K562 (cell line): ENCODE measurements at regions not wholly inside any gene's neighbourhood (a gene's known extent, or its start where the extent isn't known, plus 50 kb on each side); places are given as distances from the start of the nearest gene placed in this dataset.

Source experiments
- ATAC-seq: fragments of 200-7000 bp; cut with Tn5 transposase; 3 replicates; pipeline ENCODE4 v1.9.1; 2020; ENCODE audit warnings: moderate library complexity
- BruUV-seq: library from RNA; stranded (reverse); fragments of 400-500 nt; replicated peaks from 2 replicates; lab custom pipeline; 2021; lab: Mats Ljungman, UMichigan
- CTCF ChIA-PET: fragments of 300-600 bp; formaldehyde crosslinking; extraction: SDS; loops from one replicate; lab custom pipeline; 2021; ENCODE audit warnings: low intra/inter-chr PET ratio; lab: Yijun Ruan, JAX
- POLR2A ChIA-PET: fragments of 300-600, 350-650 bp; sonication (Branson Sonifier 250); formaldehyde crosslinking; extraction: SDS; loops from one replicate; lab custom pipeline; 2021; ENCODE audit warnings: antibody characterized with exemption, inconsistent platforms; lab: Yijun Ruan, JAX
- DNase-seq, 4 experiments: peaks; one replicate each; pipeline versions ENCODE4 v3.0.0 to v3.0.0-alpha.2; 2011 to 2018; ENCODE audit warnings: low spot score in 3 of 4, mixed read lengths in 3 of 4; ENCODE audit errors: extremely low read depth in 1 of 4
- FAIRE-seq: peaks from 2 replicates; lab custom pipeline; 2011; peaks lifted over from hg19 to GRCh38; lab: Jason Lieb, UNC
- H2AFZ ChIP-seq: 2 replicates; pipeline ENCODE4 v1.6.0; 2011; ENCODE audit warnings: low read depth, low read length, control low read depth, inconsistent platforms
- H3K27ac ChIP-seq: fragments of 200-600 bp; 3 replicates; pipeline ENCODE4 v1.8.0; 2011; ENCODE audit warnings: low read depth, mild to moderate bottlenecking, control low read depth, inconsistent platforms, low read length, moderate library complexity, mixed read lengths; ENCODE audit errors: extremely low read depth
- H3K27me3 ChIP-seq, 2 experiments: fragments of 300-600 bp in 1 of 2; 2 replicates in 1 of 2; 3 replicates in 1 of 2; pipeline versions ENCODE4 v1.6.0 to v1.8.0; 2011; ENCODE audit warnings: inconsistent platforms in 2 of 2, low read length in 2 of 2, mild to moderate bottlenecking in 1 of 2, mixed read lengths in 1 of 2, moderate library complexity in 1 of 2; ENCODE audit not compliant: control insufficient read depth in 2 of 2, insufficient read depth in 2 of 2
- H3K36me3 ChIP-seq: fragments of 300-600 bp; 3 replicates; pipeline ENCODE4 v1.8.0; 2011; ENCODE audit warnings: mild to moderate bottlenecking, low read length, inconsistent platforms; ENCODE audit not compliant: control insufficient read depth, insufficient read depth
- H3K4me1 ChIP-seq, 2 experiments: fragments of 200-600 bp in 1 of 2; replicated peaks in 1 of 2; 2 replicates in 1 of 2; 3 replicates in 1 of 2; pipeline versions ENCODE4 v1.5.1 to v1.8.0; 2011; ENCODE audit warnings: inconsistent platforms in 2 of 2, low read length in 2 of 2, mild to moderate bottlenecking in 1 of 2, mixed read lengths in 1 of 2, moderate library complexity in 1 of 2; ENCODE audit not compliant: control insufficient read depth in 2 of 2, insufficient read depth in 2 of 2
- H3K4me2 ChIP-seq: 2 replicates; pipeline ENCODE4 v1.6.1; 2011; ENCODE audit warnings: low read length, control low read depth, inconsistent platforms, mixed read lengths; ENCODE audit not compliant: insufficient read depth
- H3K4me3 ChIP-seq: fragments of 200-600 bp; sonication (generic), shearing (Covaris generic); 2 replicates; pipeline ENCODE4 v1.5.1; 2016; ENCODE audit warnings: control low read depth, inconsistent platforms
- H3K79me2 ChIP-seq: fragments of 200-600 bp; 3 replicates; pipeline ENCODE4 v1.8.0; 2011; ENCODE audit warnings: low read length, inconsistent platforms; ENCODE audit not compliant: control insufficient read depth, insufficient read depth
- H3K9ac ChIP-seq, 2 experiments: 2 replicates each; pipeline versions ENCODE4 v1.6.0 to v1.6.1; 2011; ENCODE audit warnings: low read depth in 2 of 2, low read length in 2 of 2, control low read depth in 1 of 2, inconsistent platforms in 1 of 2, mild to moderate bottlenecking in 1 of 2, mixed read lengths in 1 of 2; ENCODE audit not compliant: insufficient read depth in 1 of 2
- H3K9me1 ChIP-seq: one replicate; pipeline ENCODE4 v1.6.0; 2011; ENCODE audit warnings: inconsistent platforms, mild to moderate bottlenecking, low read length, moderate library complexity; ENCODE audit not compliant: control insufficient read depth, insufficient read depth
- H3K9me3 ChIP-seq: replicated peaks from 2 replicates; pipeline ENCODE4 v1.5.1; 2011; ENCODE audit warnings: low read depth, low read length, inconsistent platforms; ENCODE audit not compliant: control insufficient read depth, insufficient read depth
- H4K20me1 ChIP-seq: replicated peaks from 2 replicates; pipeline ENCODE4 v1.6.1; 2011; ENCODE audit warnings: low read length, inconsistent platforms, mixed read lengths; ENCODE audit not compliant: control insufficient read depth, insufficient read depth
- DDX20 ChIP-seq: fragments of 450-650 bp; IDR thresholded peaks from 2 replicates; pipeline ENCODE4 v1.6.1; 2016; ENCODE audit warnings: missing genetic modification characterization, low read depth, mild to moderate bottlenecking, missing compliant biosample characterization, moderate library complexity
- TBL1XR1 ChIP-seq, 2 experiments: IDR thresholded peaks; 2 replicates each; pipeline ENCODE4 v1.6.1; 2012; ENCODE audit warnings: improper control_type of control experiment in 2 of 2, low read length in 2 of 2, mild to moderate bottlenecking in 1 of 2
- ZNF282 ChIP-seq: sonication (generic); formaldehyde crosslinking; IDR thresholded peaks from 2 replicates; pipeline ENCODE4 v1.8.1; 2023; ENCODE audit warnings: missing genetic modification reagents
- WGBS: fragments of 100-300 bp; shearing (Covaris generic); methylation state at CpG from one replicate; pipeline ENCODE4 v1.1.6; 2016; ENCODE audit warnings: low coverage, mixed read lengths; ENCODE audit not compliant: insufficient coverage; ENCODE audit errors: missing lambda C conversion rate; 5-methylcytosine and 5-hydroxymethylcytosine counted together
- in situ Hi-C: fragments of 300-500 bp; cut with MboI; formaldehyde crosslinking; loops from 4 replicates; pipeline ENCODE4 v1.15.0; 2018; ENCODE audit warnings: inconsistent platforms, mixed read lengths
- intact Hi-C: fragments of 100-400 bp; cut with micrococcal nuclease; formaldehyde crosslinking; loops from 2 replicates; pipeline ENCODE4 v1.14.2; 2022
- TF ChIP-seq, protein P1 (sequence below): sonication (generic); formaldehyde crosslinking; IDR thresholded peaks from 2 replicates; pipeline ENCODE4 v1.8.0; 2022; ENCODE audit warnings: mild to moderate bottlenecking, missing genetic modification reagents, borderline replicate concordance

DNA sequence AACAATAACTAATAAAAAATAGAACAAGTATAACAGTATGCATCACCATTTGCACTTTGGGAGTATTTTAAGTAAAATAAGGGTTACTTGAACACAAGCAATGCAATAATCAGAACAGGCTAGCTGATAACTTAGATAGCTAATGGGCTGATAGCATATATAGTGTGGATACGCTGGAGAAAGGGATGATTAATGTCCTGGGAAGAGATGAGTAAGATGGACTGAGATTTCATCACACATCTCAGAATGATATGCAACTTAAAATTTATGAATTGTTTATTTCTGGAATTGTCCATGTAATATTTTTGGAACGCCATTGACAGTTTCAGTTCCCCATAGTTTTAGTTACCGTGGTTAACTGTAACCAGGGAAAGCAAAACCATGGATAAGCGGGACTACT is 173.6 kb downstream of the ISL1 start:
- Histone ChIP-seq H3K4me1 (no peaks in the 10 kb centered on the region), H2AFZ (no peak overlapping the region), H3K9me1 (no peaks in the 10 kb centered on the region), H3K9ac (no peak overlapping the region), H3K79me2 (no peaks in the 10 kb centered on the region), H3K36me3 (no peaks in the 10 kb centered on the region), H3K27ac (no peak overlapping the region), H3K4me2 (no peak overlapping the region), H3K9me3 (no peaks in the 10 kb centered on the region), H3K4me3 (no peak overlapping the region), H3K27me3 (no peaks in the 10 kb centered on the region), H4K20me1 (no peaks in the 10 kb centered on the region)
- DNase-seq (no peak), FAIRE-seq (no peak), ATAC-seq (no peak)
- BruUV-seq: no TSS peak
- intact Hi-C loops (no loop called here), in situ Hi-C loops (no loop called here)
- no peak for TF ChIP-seq ZNF282 (CRISPR knock-in tag)
- TF ChIP-seq TBL1XR1 (IDR thresholded peaks at IDR 0.05; ENCODE audit: low read length in 2 of 2): no peak
- ChIA-PET CTCF (no interaction called here), POLR2A (no interaction called here)
- WGBS: 0% methylated on average over 4 of the region's 4 CpGs

GRCh38 chr5:51558682-51559081 is 175.4 kb downstream of the ISL1 start:
- Histone ChIP-seq H3K9me3 (no peaks in the 10 kb centered on the region), H3K27me3 (no peaks in the 10 kb centered on the region), H2AFZ (no peak overlapping the region), H3K4me1 (no peaks in the 10 kb centered on the region), H3K9me1 (no peaks in the 10 kb centered on the region), H3K79me2 (no peaks in the 10 kb centered on the region), H3K27ac (no peak overlapping the region), H3K9ac (no peak overlapping the region), H3K4me2 (no peak overlapping the region), H4K20me1 (no peaks in the 10 kb centered on the region), H3K36me3 (no peaks in the 10 kb centered on the region), H3K4me3 (no peak overlapping the region)
- DNase-seq: no peak
- FAIRE-seq: no peak
- no peak for ATAC-seq
- POLR2A ChIA-PET: no interaction called here
- 9% methylated on average over 1 of the region's 1 CpG for WGBS
- no TSS peak for BruUV-seq
- in situ Hi-C loops: no loop called here
- intact Hi-C loops: no loop called here
- TF ChIP-seq, protein P1, sequence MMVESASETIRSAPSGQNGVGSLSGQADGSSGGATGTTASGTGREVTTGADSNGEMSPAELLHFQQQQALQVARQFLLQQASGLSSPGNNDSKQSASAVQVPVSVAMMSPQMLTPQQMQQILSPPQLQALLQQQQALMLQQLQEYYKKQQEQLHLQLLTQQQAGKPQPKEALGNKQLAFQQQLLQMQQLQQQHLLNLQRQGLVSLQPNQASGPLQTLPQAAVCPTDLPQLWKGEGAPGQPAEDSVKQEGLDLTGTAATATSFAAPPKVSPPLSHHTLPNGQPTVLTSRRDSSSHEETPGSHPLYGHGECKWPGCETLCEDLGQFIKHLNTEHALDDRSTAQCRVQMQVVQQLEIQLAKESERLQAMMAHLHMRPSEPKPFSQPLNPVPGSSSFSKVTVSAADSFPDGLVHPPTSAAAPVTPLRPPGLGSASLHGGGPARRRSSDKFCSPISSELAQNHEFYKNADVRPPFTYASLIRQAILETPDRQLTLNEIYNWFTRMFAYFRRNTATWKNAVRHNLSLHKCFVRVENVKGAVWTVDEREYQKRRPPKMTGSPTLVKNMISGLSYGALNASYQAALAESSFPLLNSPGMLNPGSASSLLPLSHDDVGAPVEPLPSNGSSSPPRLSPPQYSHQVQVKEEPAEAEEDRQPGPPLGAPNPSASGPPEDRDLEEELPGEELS: no peak
- no peak for TF ChIP-seq DDX20 (tag)
- CTCF ChIA-PET: no interaction called here
